PC-9 (cell line): ENCODE measurements at regions not wholly inside any gene's neighbourhood (a gene's known extent, or its start where the extent isn't known, plus 50 kb on each side); places are given as distances from the start of the nearest gene placed in this dataset.
"Not testable (repeated sequence)": the region's sequence is repeated elsewhere in the genome, so short reads cannot be mapped to it uniquely, and the experiment has no call there.

ENCODE experiments used
- BruUV-seq: library from RNA; stranded (reverse); fragments of 400-500 nt; replicated peaks from 2 replicates; lab custom pipeline; 2021; lab: Mats Ljungman, UMichigan
- CTCF ChIA-PET: fragments of 300-600 bp; sonication (Branson Sonifier 250); formaldehyde crosslinking; loops from one replicate; lab custom pipeline; 2022; ENCODE audit warnings: antibody characterized with exemption; lab: Charles Lee
- POLR2A ChIA-PET: fragments of 300-600 bp; sonication (Branson Sonifier 250); formaldehyde crosslinking; loops from one replicate; lab custom pipeline; 2022; ENCODE audit warnings: antibody characterized with exemption; ENCODE audit not compliant: unreplicated experiment; lab: Charles Lee
- DNase-seq, 2 experiments: peaks; one replicate each; pipeline versions ENCODE4 v3.0.0 to v3.0.0-alpha.2; 2015 to 2022; ENCODE audit warnings: mixed read lengths in 1 of 2
- H2AFZ ChIP-seq: fragments of 200-600 bp; sonication (generic); 2 replicates; pipeline ENCODE4 v1.8.1; 2017; ENCODE audit warnings: antibody characterized with exemption
- H3F3A ChIP-seq: fragments of 200-600 bp; sonication (generic); 2 replicates; pipeline ENCODE4 v1.8.1; 2017; ENCODE audit warnings: antibody characterized with exemption, mild to moderate bottlenecking, low read depth; ENCODE audit not compliant: insufficient read depth
- H3K27ac ChIP-seq: fragments of 200-600 bp; sonication (generic); 2 replicates; pipeline ENCODE4 v1.6.1; 2016; ENCODE audit warnings: mixed run types
- H3K27me3 ChIP-seq: fragments of 200-600 bp; sonication (generic); 2 replicates; pipeline ENCODE4 v1.6.1; 2016; ENCODE audit warnings: low read depth, mixed run types; ENCODE audit not compliant: insufficient read depth
- H3K36me3 ChIP-seq: fragments of 200-600 bp; sonication (generic); 2 replicates; pipeline ENCODE4 v1.6.1; 2016; ENCODE audit warnings: low read depth, mixed run types
- H3K4me1 ChIP-seq: fragments of 200-600 bp; sonication (generic); replicated peaks from 2 replicates; pipeline ENCODE4 v1.6.1; 2016; ENCODE audit warnings: mixed run types; ENCODE audit not compliant: insufficient read depth
- H3K4me2 ChIP-seq: fragments of 200-600 bp; sonication (generic); 2 replicates; pipeline ENCODE4 v1.6.1; 2017; ENCODE audit warnings: mixed run types
- H3K4me3 ChIP-seq: fragments of 200-600 bp; sonication (generic); 2 replicates; pipeline ENCODE4 v1.6.1; 2016; ENCODE audit warnings: mixed run types
- H3K79me2 ChIP-seq: fragments of 200-600 bp; sonication (generic); 2 replicates; pipeline ENCODE4 v1.6.1; 2017; ENCODE audit warnings: low read depth, mixed run types
- H3K9me2 ChIP-seq: fragments of 200-600 bp; sonication (generic); 2 replicates; pipeline ENCODE4 v1.8.1; 2017; ENCODE audit warnings: mild to moderate bottlenecking; ENCODE audit not compliant: insufficient read depth
- H3K9me3 ChIP-seq: fragments of 200-600 bp; sonication (generic); 2 replicates; pipeline ENCODE4 v1.8.1; 2016; ENCODE audit warnings: low read depth; ENCODE audit not compliant: insufficient read depth
- H4K20me1 ChIP-seq: fragments of 200-600 bp; sonication (generic); 2 replicates; pipeline ENCODE4 v1.8.1; 2017; ENCODE audit not compliant: insufficient read depth
- CTCF ChIP-seq: fragments of 200-600 bp; sonication (generic); conservative IDR thresholded peaks from 2 replicates; pipeline ENCODE4 v1.6.1; 2017; ENCODE audit warnings: mixed run types, antibody characterized with exemption, mild to moderate bottlenecking, moderate library complexity
- EZH2 ChIP-seq: fragments of 200-600 bp; sonication (generic); IDR thresholded peaks from 2 replicates; pipeline ENCODE4 v1.8.0; 2017; ENCODE audit warnings: antibody characterized with exemption, low read depth
- intact Hi-C: fragments of 100-400 bp; cut with micrococcal nuclease; formaldehyde crosslinking; loops from one replicate; pipeline ENCODE4 v1.10.0; 2022; ENCODE audit not compliant: unreplicated experiment

- TF ChIP-seq CTCF (no peak), EZH2 (no peak)
- Histone ChIP-seq H3K9me2 (no peaks in the 10 kb centered on the region), H3K4me2 (no peak overlapping the region), H4K20me1 (no peaks in the 10 kb centered on the region), H3K27me3 (no peaks in the 10 kb centered on the region), H3K4me3 (no peak overlapping the region), H3K36me3 (no peaks in the 10 kb centered on the region), H3K79me2 (no peaks in the 10 kb centered on the region), H3F3A (no peaks in the 10 kb centered on the region), H3K27ac (no peak overlapping the region), H3K4me1 (no peaks in the 10 kb centered on the region), H3K9me3 (no peaks in the 10 kb centered on the region), H2AFZ (no peak overlapping the region)
- DNase-seq = no peak
- BruUV-seq = no TSS peak
- intact Hi-C loops = no loop called here
- ChIA-PET POLR2A (no interaction called here), CTCF (no interaction called here)
These were observed 516.2 kb upstream of the ADGRL3 start for GRCh38 chr4:60683973-60684372.

GRCh38 chr4:60696062-60696461 lies 504.1 kb upstream of the ADGRL3 start:
- H3K4me1 ChIP-seq, intact Hi-C loops, H3K27ac ChIP-seq, H3K36me3 ChIP-seq, H3K4me3 ChIP-seq, H4K20me1 ChIP-seq, H3K79me2 ChIP-seq, POLR2A ChIA-PET, BruUV-seq, H3K4me2 ChIP-seq, H3F3A ChIP-seq, H3K9me2 ChIP-seq, CTCF ChIA-PET, DNase-seq, H3K27me3 ChIP-seq, H3K9me3 ChIP-seq, H2AFZ ChIP-seq: not testable (repeated sequence)

DNA sequence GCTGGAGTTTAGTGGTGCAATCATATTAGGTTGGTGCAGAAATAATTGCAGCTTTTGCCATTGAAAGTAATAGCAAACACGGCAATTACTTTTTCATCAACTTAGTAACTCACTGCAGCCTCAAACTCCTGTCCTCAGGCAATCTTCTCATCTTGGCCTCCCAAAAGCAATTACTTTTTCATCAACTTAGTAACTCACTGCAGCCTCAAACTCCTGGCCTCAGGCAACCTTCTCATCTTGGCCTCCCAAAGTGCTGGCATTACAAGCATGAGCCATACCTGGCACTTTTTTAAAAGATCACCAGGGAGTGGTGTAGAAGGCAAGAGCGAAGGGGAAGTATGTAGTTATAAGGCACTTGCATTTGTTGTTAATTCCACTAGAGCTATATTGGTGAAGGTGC lies 491.1 kb upstream of the ADGRL3 start:
- no peaks in the 10 kb centered on the region for H3F3A ChIP-seq
- TF ChIP-seq EZH2 (no peak), CTCF (no peak)
- H3K79me2 ChIP-seq = no peaks in the 10 kb centered on the region
- H3K4me1 ChIP-seq = no peaks in the 10 kb centered on the region
- DNase-seq = no peak
- no peaks in the 10 kb centered on the region for H3K36me3 ChIP-seq
- no peak overlapping the region for H3K27ac ChIP-seq
- H3K9me2 ChIP-seq = no peaks in the 10 kb centered on the region
- no peak overlapping the region for H2AFZ ChIP-seq
- ChIA-PET CTCF (no interaction called here), POLR2A (no interaction called here)
- no peak overlapping the region for H3K4me3 ChIP-seq
- H3K9me3 ChIP-seq = no peaks in the 10 kb centered on the region
- no peaks in the 10 kb centered on the region for H3K27me3 ChIP-seq
- no peak overlapping the region for H3K4me2 ChIP-seq
- no TSS peak for BruUV-seq
- intact Hi-C loops = no loop called here
- no peaks in the 10 kb centered on the region for H4K20me1 ChIP-seq

- no peaks in the 10 kb centered on the region for H3K4me1 ChIP-seq
- POLR2A ChIA-PET = no interaction called here
- no peak for DNase-seq
- no peaks in the 10 kb centered on the region for H3K9me2 ChIP-seq
- H3F3A ChIP-seq = no peaks in the 10 kb centered on the region
- no peak for TF ChIP-seq EZH2
- TF ChIP-seq CTCF = no peak
- no peaks in the 10 kb centered on the region for H4K20me1 ChIP-seq
- H3K9me3 ChIP-seq = no peaks in the 10 kb centered on the region
- H2AFZ ChIP-seq = no peak overlapping the region
- intact Hi-C loops = no loop called here
- H3K27ac ChIP-seq = no peak overlapping the region
- H3K4me3 ChIP-seq = no peak overlapping the region
- CTCF ChIA-PET = no interaction called here
- H3K36me3 ChIP-seq = no peaks in the 10 kb centered on the region
- H3K4me2 ChIP-seq = no peak overlapping the region
- no peaks in the 10 kb centered on the region for H3K79me2 ChIP-seq
- BruUV-seq = no TSS peak
- H3K27me3 ChIP-seq = no peaks in the 10 kb centered on the region
These were observed 481.3 kb upstream of the ADGRL3 start for GRCh38 chr4:60718874-60719273.
